ENCODE measurements at regions not wholly inside any gene's neighbourhood (a gene's known extent, or its start where the extent isn't known, plus 50 kb on each side); places are given as distances from the start of the nearest gene placed in this dataset.

DNA sequence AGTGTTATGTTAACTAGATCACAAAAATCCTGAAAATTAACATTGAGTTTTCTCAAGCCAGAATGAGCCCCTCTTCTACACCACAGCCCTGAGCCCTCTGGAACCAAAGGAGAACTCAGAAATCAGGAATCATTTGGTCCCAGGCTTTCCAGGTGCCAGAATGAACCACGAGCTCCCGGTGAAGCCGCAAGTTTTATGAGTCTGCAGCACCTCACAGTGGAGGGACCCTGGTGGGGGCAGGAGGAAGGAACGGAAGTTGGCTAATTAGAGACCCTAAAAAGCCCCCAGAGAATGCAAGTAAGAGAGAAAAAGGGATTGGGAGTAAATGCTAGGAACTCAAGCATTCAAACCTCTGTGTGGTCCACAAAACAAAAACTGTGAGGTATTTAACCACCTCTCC lies 52.9 kb upstream of the BCL2L14 start:
- TF ChIP-seq ZFP3 (CRISPR knock-in tag; IDR thresholded peaks at IDR 0.05): no peak
- TF ChIP-seq, protein P1, sequence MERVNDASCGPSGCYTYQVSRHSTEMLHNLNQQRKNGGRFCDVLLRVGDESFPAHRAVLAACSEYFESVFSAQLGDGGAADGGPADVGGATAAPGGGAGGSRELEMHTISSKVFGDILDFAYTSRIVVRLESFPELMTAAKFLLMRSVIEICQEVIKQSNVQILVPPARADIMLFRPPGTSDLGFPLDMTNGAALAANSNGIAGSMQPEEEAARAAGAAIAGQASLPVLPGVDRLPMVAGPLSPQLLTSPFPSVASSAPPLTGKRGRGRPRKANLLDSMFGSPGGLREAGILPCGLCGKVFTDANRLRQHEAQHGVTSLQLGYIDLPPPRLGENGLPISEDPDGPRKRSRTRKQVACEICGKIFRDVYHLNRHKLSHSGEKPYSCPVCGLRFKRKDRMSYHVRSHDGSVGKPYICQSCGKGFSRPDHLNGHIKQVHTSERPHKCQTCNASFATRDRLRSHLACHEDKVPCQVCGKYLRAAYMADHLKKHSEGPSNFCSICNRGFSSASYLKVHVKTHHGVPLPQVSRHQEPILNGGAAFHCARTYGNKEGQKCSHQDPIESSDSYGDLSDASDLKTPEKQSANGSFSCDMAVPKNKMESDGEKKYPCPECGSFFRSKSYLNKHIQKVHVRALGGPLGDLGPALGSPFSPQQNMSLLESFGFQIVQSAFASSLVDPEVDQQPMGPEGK (CRISPR knock-in tag; IDR thresholded peaks at IDR 0.05; ENCODE audit: borderline replicate concordance): no peak
- no peak for TF ChIP-seq ESRRG (CRISPR knock-in tag; IDR thresholded peaks at IDR 0.05)

Data from SK-N-SH treated with all-trans-retinoic acid at 6 μM for 48 hours (cell line).